Loucy (cell line): ENCODE measurements at regions not wholly inside any gene's neighbourhood (a gene's known extent, or its start where the extent isn't known, plus 50 kb on each side); places are given as distances from the start of the nearest gene placed in this dataset.

Source experiments
- CTCF ChIP-seq: fragments of 200-600 bp; sonication (generic); conservative IDR thresholded peaks from 2 replicates; pipeline ENCODE4 v1.5.1; 2014; ENCODE audit warnings: mild to moderate bottlenecking, antibody characterized with exemption, low read length
- EZH2phosphoT487 ChIP-seq: fragments of 200-600 bp; IDR thresholded peaks from 2 replicates; pipeline ENCODE4 v1.6.1; 2018; ENCODE audit warnings: antibody characterized with exemption, mild to moderate bottlenecking, moderate library complexity, borderline replicate concordance

GRCh38 chr2:144875290-144875969 is 355.5 kb upstream of the ZEB2 start:
- no peak for TF ChIP-seq CTCF
- no peak for TF ChIP-seq EZH2phosphoT487
